HUDEP-2 (cell line): ENCODE measurements at regions not wholly inside any gene's neighbourhood (a gene's known extent, or its start where the extent isn't known, plus 50 kb on each side); places are given as distances from the start of the nearest gene placed in this dataset.
"Not testable (repeated sequence)": the region's sequence is repeated elsewhere in the genome, so short reads cannot be mapped to it uniquely, and the experiment has no call there.

Experiments
- DNase-seq, 76 experiments: peaks; one replicate each; lab custom pipeline; 2025; ENCODE audit not compliant: unreplicated experiment in 76 of 76; lab: John Stamatoyannopoulos, UW

GRCh38 chr6:81063891-81064290 is 688.6 kb downstream of the TENT5A start:
- no peak for DNase-seq

- DNase-seq: no peak
These were observed 698.4 kb downstream of the TENT5A start for GRCh38 chr6:81054036-81054435.

GRCh38 chr6:81051952-81052351 is 700.5 kb downstream of the TENT5A start:
- DNase-seq: no peak

GRCh38 chr6:81049425-81050042 is 702.9 kb downstream of the TENT5A start:
- DNase-seq: no peak

DNA sequence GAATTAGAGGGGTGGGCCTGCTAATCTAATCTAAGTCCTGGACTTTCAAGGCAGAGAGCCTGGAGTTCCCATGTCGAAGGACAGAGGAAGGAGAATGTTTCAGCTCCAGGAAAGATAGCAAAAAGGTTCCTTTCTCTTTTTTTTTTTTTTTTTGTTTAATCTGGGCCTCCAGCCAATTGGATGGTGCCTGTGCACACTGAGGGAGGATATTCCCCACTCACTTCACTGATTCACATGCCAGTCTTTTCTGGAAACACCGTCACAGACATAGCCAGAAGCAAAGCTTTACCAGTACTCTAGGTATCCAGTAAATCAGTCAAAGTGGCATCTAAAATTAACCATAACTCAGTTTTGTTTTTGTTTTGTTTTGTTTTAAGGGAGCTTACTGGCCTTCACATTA is 721.1 kb downstream of the TENT5A start:
- no peak for DNase-seq

DNA sequence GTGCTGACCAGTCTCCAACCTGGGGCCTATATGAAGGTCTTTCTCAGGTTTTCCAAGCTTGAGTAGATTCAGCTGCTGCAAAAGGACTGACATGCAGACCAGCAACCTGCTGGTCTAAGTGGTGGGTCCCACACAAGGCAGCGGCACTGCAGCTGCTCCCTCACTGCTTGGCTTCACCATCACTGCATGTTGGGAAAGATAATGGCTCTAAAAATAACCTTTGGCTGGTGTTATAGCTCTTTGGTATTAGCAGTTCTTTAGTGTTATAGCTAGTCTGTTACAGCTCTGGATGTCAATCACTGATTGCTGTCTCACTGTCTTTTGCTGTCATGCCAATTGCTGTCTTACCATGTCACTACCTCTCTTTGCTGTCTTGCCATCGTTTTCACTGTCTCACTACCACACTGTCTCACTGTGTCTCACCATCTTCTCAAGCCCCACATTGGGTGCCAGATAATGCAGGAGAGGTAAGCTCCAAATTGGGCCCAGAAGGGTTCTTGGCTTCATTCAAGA is 726.4 kb downstream of the TENT5A start:
- DNase-seq: no peak

- no peak for DNase-seq
These were observed 728.8 kb downstream of the TENT5A start for GRCh38 chr6:81023709-81024108.

DNA sequence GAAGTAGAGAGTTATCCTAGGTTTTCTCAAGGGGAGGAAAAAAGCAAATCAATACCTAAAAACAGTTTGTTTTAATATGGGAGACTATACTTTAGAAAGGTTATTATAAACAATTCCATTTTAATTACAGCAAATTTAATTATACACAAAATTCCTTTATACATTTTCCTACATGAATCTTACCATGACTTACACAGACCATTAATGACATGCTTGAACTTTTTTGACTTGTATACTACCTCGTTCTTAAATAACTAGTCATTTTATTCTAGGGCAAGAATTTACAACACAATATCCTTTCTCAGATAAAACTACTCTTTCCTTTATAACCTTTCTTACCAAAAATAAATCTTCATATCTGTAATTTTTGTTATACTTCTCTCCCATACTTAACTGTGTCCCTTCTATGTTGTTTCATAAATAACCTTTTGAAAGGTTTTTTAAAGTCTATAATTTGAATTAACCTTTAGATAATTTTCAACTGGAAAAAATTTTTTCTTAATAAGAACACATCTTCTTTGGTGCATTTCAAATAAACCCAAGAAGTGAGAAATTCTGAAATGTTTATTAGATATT is 729.4 kb downstream of the TENT5A start:
- no peak for DNase-seq

- not testable (repeated sequence) for DNase-seq
These were observed 734.9 kb downstream of the TENT5A start for GRCh38 chr6:81017586-81017985.

- DNase-seq: no peak
These were observed 748.6 kb downstream of the TENT5A start for GRCh38 chr6:81003894-81004293.

DNA sequence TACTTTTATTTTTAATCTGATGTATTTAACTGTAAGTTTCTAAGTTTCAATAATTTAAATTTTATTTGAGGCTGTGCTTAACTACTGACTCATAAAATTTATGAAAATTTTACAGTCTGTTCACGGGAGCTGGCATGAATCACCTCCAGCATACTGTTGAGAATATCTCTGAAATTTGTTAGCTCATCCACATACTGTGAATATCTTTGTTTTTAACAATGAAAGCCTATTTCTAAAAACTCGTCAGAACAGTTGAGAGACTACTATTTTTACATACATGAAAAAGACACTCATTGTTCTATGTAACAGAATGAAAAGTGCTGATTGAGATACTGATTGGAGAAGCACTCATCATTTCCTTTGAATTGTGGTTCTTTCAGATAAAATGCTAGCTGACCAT is 749.3 kb downstream of the TENT5A start:
- DNase-seq: no peak

- no peak for DNase-seq
These were observed 750.4 kb downstream of the TENT5A start for GRCh38 chr6:81002126-81002525.

- DNase-seq: no peak
These were observed 761.2 kb downstream of the TENT5A start for GRCh38 chr6:80991316-80991715.

- no peak for DNase-seq
These were observed 763.6 kb downstream of the TENT5A start for GRCh38 chr6:80988892-80989291.

- no peak for DNase-seq
These were observed 764.2 kb downstream of the TENT5A start for GRCh38 chr6:80988286-80988685.

DNA sequence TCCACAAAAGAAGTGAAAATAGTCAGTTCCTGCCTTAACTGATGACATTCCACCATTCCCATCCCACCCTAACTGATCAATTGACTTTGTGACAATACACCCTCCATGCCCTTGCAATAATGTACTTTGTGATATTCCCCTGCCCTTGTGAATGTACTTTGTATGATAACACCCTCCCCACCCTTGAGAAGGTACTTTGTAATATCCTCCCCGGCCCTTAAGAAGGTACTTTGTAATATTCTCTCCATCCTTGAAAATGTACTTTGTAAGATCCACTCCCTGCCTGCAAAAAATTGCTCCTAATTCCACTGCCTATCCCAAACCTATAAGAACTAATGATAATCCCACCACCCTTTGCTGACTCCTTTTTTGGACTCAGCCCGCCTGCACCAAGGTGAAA is 771.3 kb downstream of the TENT5A start:
- DNase-seq: not testable (repeated sequence)

GRCh38 chr6:80976336-80976735 is 776.1 kb downstream of the TENT5A start:
- no peak for DNase-seq

GRCh38 chr6:80974579-80974978 is 777.9 kb downstream of the TENT5A start:
- no peak for DNase-seq

GRCh38 chr6:80969439-80969838 is 783.0 kb downstream of the TENT5A start:
- no peak for DNase-seq

DNA sequence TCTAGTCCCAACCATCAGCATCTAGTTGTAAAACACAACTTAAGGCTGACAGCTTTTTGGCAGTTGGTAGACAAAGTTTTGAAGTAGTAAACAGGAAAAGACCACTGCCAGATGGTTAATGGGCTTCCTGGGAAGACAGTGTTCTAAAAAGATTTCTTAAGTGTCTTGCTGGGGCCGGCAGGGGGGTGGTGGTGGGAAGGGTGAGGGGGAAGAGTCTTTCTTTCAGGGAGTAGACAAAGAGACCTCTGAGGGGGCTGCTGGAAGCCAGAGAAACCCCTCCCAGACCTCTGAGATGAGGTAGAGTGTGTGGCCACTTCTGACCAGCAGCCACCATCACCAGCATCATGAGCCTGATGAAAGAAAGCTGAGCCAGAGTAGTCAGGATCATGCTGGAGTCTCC is 784.9 kb downstream of the TENT5A start:
- no peak for DNase-seq

- DNase-seq: no peak
These were observed 790.1 kb downstream of the TENT5A start for GRCh38 chr6:80962382-80962781.

GRCh38 chr6:80961166-80961565 is 791.3 kb downstream of the TENT5A start:
- no peak for DNase-seq

GRCh38 chr6:80959034-80959433 is 793.4 kb downstream of the TENT5A start:
- DNase-seq: no peak
